NCI-H524 treated with DMSO at 0.1 percent for 48 hours (cell line): ENCODE measurements at regions not wholly inside any gene's neighbourhood (a gene's known extent, or its start where the extent isn't known, plus 50 kb on each side); places are given as distances from the start of the nearest gene placed in this dataset.

ENCODE experiments used
- DNase-seq: peaks from one replicate; lab custom pipeline; 2025; lab: John Stamatoyannopoulos, UW

GRCh38 chr12:124096869-124097434 is 123.9 kb downstream of the ZNF664 start:
- no peak for DNase-seq

- no peak for DNase-seq
Observed at GRCh38 chr12:124097701-124098100, 124.7 kb downstream of the ZNF664 start.

GRCh38 chr12:124098101-124098757 is 125.2 kb downstream of the ZNF664 start:
- peak; percentile 89 for DNase-seq

- no peak for DNase-seq
Observed at GRCh38 chr12:124098887-124099286, 125.9 kb downstream of the ZNF664 start.

GRCh38 chr12:124099661-124100060 is 126.6 kb downstream of the ZNF664 start:
- DNase-seq = no peak

- DNase-seq = no peak
Observed at GRCh38 chr12:124100572-124101178, 127.7 kb downstream of the ZNF664 start.

- DNase-seq = no peak
Observed at GRCh38 chr12:124105546-124105945, 132.5 kb downstream of the ZNF664 start.

GRCh38 chr12:124107351-124107750 is 134.3 kb downstream of the ZNF664 start:
- no peak for DNase-seq

GRCh38 chr12:124109760-124110159 is 136.7 kb downstream of the ZNF664 start:
- DNase-seq = no peak

- no peak for DNase-seq
Observed at GRCh38 chr12:124110372-124110883, 137.4 kb downstream of the ZNF664 start.

- DNase-seq = peak; percentile 9
Observed at GRCh38 chr12:124111006-124111405, 138.0 kb downstream of the ZNF664 start.

- DNase-seq = no peak
Observed at GRCh38 chr12:124114316-124114715, 141.3 kb downstream of the ZNF664 start.

- DNase-seq = no peak
Observed at GRCh38 chr12:124115496-124115895, 142.5 kb downstream of the ZNF664 start.

GRCh38 chr12:124115976-124116690 is 143.1 kb downstream of the ZNF664 start:
- DNase-seq = no peak

- no peak for DNase-seq
Observed at GRCh38 chr12:124120739-124121138, 147.7 kb downstream of the ZNF664 start.

- DNase-seq = no peak
Observed at GRCh38 chr12:124122722-124123121, 149.7 kb downstream of the ZNF664 start.

- DNase-seq = no peak
Observed at GRCh38 chr12:124123296-124124000, 150.4 kb downstream of the ZNF664 start.

GRCh38 chr12:124125203-124125871 is 152.3 kb downstream of the ZNF664 start:
- no peak for DNase-seq

- DNase-seq = no peak
Observed at GRCh38 chr12:124126950-124127655, 154.1 kb downstream of the ZNF664 start.

GRCh38 chr12:124129132-124129531 is 156.1 kb downstream of the ZNF664 start:
- no peak for DNase-seq
